ENCODE measurements at regions not wholly inside any gene's neighbourhood (a gene's known extent, or its start where the extent isn't known, plus 50 kb on each side); places are given as distances from the start of the nearest gene placed in this dataset.

DNA sequence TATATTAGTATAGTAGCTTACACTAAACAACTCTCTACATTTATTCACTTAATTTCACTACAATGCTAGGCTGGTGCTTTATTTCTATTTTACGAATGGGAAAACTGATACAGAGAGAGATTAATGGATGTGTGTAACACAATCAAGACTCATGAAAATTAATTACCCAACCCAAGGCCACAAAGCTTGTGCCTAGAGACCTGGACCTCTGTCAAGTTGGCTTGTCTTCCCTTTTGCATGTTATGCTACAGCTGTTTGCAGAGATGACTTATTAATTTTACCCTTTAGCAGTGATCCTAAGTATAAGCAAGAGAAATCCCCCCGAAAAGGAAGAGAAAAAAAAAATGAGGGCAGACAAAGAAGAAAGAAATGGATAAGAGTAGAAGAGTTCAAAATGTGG is 162.5 kb downstream of the C3orf38 start:
- Histone ChIP-seq H3K36me3 (ENCODE audit: control insufficient read depth, insufficient read depth, low read length) (no peaks in the 10 kb centered on the region), H3K27me3 (ENCODE audit: control insufficient read depth, insufficient read depth, low read length) (no peaks in the 10 kb centered on the region), H3K4me3 (ENCODE audit: low read depth, low read length) (no peak overlapping the region)
- DNase-seq (ENCODE audit: low read depth), result no peak
- TF ChIP-seq, protein P1, sequence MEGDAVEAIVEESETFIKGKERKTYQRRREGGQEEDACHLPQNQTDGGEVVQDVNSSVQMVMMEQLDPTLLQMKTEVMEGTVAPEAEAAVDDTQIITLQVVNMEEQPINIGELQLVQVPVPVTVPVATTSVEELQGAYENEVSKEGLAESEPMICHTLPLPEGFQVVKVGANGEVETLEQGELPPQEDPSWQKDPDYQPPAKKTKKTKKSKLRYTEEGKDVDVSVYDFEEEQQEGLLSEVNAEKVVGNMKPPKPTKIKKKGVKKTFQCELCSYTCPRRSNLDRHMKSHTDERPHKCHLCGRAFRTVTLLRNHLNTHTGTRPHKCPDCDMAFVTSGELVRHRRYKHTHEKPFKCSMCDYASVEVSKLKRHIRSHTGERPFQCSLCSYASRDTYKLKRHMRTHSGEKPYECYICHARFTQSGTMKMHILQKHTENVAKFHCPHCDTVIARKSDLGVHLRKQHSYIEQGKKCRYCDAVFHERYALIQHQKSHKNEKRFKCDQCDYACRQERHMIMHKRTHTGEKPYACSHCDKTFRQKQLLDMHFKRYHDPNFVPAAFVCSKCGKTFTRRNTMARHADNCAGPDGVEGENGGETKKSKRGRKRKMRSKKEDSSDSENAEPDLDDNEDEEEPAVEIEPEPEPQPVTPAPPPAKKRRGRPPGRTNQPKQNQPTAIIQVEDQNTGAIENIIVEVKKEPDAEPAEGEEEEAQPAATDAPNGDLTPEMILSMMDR (IDR thresholded peaks at IDR 0.05; ENCODE audit: insufficient read depth, low read length, poor library complexity, severe bottlenecking), result no peak

DNA sequence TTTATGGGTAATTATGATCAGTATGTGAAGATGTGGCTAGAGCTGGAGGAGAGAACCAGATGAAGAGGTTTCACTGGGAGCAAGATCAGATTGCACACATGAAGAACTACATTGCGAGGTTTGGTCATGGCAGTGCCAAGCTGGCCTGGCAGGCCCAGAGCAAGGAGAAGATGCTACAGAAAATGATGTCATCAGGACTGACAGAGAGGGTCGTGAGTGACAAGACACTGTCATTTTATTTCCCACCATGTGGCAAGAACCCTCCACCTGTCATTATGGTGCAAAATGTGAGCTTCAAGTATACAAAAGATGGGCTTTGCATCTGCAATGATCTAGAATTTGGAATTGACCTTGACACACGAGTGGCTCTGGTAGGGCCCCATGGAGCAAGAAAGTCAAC is 168.3 kb downstream of the C3orf38 start:
- TF ChIP-seq, protein P1 (IDR thresholded peaks at IDR 0.05; ENCODE audit: insufficient read depth, low read length, poor library complexity, severe bottlenecking), result no peak
- DNase-seq (ENCODE audit: low read depth), result no peak
- Histone ChIP-seq H3K4me3 (ENCODE audit: low read depth, low read length) (no peak overlapping the region), H3K36me3 (ENCODE audit: control insufficient read depth, insufficient read depth, low read length) (no peaks in the 10 kb centered on the region), H3K27me3 (ENCODE audit: control insufficient read depth, insufficient read depth, low read length) (no peaks in the 10 kb centered on the region)

DNA sequence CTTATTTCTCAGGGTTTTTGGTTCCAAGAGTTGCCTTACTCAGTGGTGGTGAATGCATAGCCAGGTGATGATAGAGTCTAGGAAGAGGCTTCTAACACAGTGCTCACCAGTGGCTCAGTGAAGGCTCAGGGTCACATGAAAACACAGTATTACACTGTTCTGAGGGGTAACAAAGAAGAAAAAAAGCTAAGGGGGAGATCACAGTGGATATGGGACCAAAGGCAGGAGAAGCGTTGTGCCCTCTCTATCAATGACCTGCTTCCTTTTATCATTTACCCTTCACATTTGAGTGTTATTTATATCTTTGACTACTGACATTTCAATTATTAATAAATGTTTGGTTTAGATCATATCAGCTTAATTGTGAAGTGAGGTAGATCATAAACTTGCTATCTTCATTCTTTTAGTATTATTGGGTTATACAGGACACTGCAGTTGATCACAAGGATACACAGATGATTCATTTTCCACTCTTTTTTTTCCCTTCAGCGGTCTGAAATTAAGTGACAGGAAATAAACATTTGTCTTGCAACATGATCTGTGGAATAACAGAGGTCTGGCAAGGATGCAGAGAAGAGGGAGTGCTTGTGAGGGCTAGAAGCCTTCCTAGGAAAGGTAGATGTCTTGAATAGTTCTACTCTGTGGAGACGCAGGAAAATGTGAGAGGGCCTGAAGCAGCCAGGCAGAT is 171.7 kb downstream of the C3orf38 start:
- TF ChIP-seq, protein P1 (IDR thresholded peaks at IDR 0.05; ENCODE audit: insufficient read depth, low read length, poor library complexity, severe bottlenecking), result no peak
- H3K4me3 ChIP-seq (ENCODE audit: low read depth, low read length), result no peak overlapping the region
- H3K36me3 ChIP-seq (ENCODE audit: control insufficient read depth, insufficient read depth, low read length), result no peaks in the 10 kb centered on the region
- no peaks in the 10 kb centered on the region for H3K27me3 ChIP-seq (ENCODE audit: control insufficient read depth, insufficient read depth, low read length)
- DNase-seq (ENCODE audit: low read depth), result no peak

DNA sequence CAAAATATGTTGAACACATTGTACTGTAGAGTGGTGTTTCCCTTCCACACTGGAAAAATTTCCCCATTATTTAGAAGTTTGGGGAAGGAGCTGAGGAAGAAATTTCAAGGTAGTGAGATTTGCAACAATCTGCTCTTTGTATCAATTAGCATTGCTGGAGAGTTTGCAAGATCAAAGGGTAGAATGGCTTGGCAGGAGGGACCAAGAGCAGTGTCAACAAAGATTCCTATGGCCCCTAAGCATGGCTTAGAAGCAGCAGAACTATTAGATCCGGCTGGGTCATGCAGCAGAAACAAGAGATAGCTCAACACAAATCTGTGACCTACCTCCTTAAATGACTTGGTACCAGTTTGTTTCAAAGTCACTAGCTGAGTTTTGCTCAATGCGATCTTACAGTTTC is 175.0 kb downstream of the C3orf38 start:
- no peak for DNase-seq (ENCODE audit: low read depth)
- TF ChIP-seq, protein P1 (IDR thresholded peaks at IDR 0.05; ENCODE audit: insufficient read depth, low read length, poor library complexity, severe bottlenecking), result no peak

DNA sequence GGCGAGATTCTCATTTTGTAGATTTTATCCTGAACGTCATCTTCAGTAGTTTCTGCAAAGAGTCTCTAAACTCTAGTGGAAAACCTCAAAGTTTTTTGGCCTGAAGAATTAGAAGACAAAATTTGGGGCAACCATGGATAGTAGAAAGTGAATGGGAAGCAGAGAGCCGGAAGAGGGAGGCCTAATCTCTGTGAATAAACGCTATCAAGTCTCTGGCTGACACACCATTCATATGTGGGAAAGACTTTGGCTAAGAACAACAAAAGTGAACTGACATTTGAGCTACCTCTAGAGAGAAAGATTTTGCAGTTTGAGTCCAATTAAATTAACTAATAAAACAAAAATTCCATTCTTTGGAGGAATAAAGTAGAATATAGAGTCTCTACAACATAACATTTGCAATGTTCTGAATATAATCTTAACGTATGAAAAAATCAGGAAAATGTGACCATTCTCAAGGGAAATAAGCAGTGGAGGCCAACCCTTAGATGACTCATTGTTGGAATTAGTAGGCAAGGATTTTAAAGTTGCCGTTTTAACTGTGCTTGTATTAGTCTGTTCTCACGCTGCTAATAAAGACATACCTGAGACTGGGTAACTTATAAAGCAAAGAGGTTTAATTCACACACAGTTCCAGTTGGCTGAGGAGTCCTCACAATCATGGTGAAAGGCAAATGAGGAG is 184.6 kb downstream of the C3orf38 start:
- no peaks in the 10 kb centered on the region for H3K36me3 ChIP-seq (ENCODE audit: control insufficient read depth, insufficient read depth, low read length)
- no peak for DNase-seq (ENCODE audit: low read depth)
- TF ChIP-seq, protein P1 (IDR thresholded peaks at IDR 0.05; ENCODE audit: insufficient read depth, low read length, poor library complexity, severe bottlenecking), result no peak

More for the DNA sequence above, 175.0 kb downstream of the C3orf38 start:
- H3K36me3 ChIP-seq (ENCODE audit: control insufficient read depth, insufficient read depth, low read length), result no peaks in the 10 kb centered on the region
- no peaks in the 10 kb centered on the region for H3K27me3 ChIP-seq (ENCODE audit: control insufficient read depth, insufficient read depth, low read length)
- H3K4me3 ChIP-seq (ENCODE audit: low read depth, low read length), result no peak overlapping the region

More for the DNA sequence above, 184.6 kb downstream of the C3orf38 start:
- Histone ChIP-seq H3K4me3 (ENCODE audit: low read depth, low read length) (no peak overlapping the region), H3K27me3 (ENCODE audit: control insufficient read depth, insufficient read depth, low read length) (no peaks in the 10 kb centered on the region)
